NT2/D1 (cell line): ENCODE measurements at regions not wholly inside any gene's neighbourhood (a gene's known extent, or its start where the extent isn't known, plus 50 kb on each side); places are given as distances from the start of the nearest gene placed in this dataset.

Source experiments
- DNase-seq: peaks from one replicate; pipeline ENCODE4 v3.0.0-alpha.2; 2011; ENCODE audit warnings: low read depth, low spot score
- H3K27me3 ChIP-seq: 2 replicates; pipeline ENCODE4 v1.6.0; 2011; ENCODE audit warnings: mild to moderate bottlenecking; ENCODE audit not compliant: insufficient read length, insufficient read depth
- H3K36me3 ChIP-seq: 2 replicates; pipeline ENCODE4 v1.6.1; 2011; ENCODE audit warnings: mild to moderate bottlenecking, low read length, mixed read lengths; ENCODE audit not compliant: insufficient read depth, insufficient read length
- H3K4me1 ChIP-seq: 2 replicates; pipeline ENCODE4 v1.5.1; 2011; ENCODE audit not compliant: insufficient read depth, insufficient read length
- H3K4me3 ChIP-seq: 2 replicates; pipeline ENCODE4 v1.5.1; 2011; ENCODE audit warnings: low read depth; ENCODE audit not compliant: insufficient read length
- H3K9ac ChIP-seq: 2 replicates; pipeline ENCODE4 v1.6.0; 2011; ENCODE audit warnings: low read depth; ENCODE audit not compliant: insufficient read length
- H3K9me3 ChIP-seq: 2 replicates; pipeline ENCODE4 v1.5.1; 2011; ENCODE audit warnings: mild to moderate bottlenecking, low read length; ENCODE audit not compliant: insufficient read depth
- SUZ12 ChIP-seq: IDR thresholded peaks from 2 replicates; pipeline ENCODE4 v1.6.1; 2011; ENCODE audit not compliant: insufficient read length, insufficient read depth; ENCODE audit errors: extremely low read depth
- YY1 ChIP-seq: IDR thresholded peaks from 2 replicates; pipeline ENCODE4 v1.6.1; 2011; ENCODE audit not compliant: insufficient read length, insufficient read depth
- ZNF274 ChIP-seq: IDR thresholded peaks from 2 replicates; pipeline ENCODE4 v1.6.1; 2011; ENCODE audit warnings: mild to moderate bottlenecking, low read depth, low read length

DNA sequence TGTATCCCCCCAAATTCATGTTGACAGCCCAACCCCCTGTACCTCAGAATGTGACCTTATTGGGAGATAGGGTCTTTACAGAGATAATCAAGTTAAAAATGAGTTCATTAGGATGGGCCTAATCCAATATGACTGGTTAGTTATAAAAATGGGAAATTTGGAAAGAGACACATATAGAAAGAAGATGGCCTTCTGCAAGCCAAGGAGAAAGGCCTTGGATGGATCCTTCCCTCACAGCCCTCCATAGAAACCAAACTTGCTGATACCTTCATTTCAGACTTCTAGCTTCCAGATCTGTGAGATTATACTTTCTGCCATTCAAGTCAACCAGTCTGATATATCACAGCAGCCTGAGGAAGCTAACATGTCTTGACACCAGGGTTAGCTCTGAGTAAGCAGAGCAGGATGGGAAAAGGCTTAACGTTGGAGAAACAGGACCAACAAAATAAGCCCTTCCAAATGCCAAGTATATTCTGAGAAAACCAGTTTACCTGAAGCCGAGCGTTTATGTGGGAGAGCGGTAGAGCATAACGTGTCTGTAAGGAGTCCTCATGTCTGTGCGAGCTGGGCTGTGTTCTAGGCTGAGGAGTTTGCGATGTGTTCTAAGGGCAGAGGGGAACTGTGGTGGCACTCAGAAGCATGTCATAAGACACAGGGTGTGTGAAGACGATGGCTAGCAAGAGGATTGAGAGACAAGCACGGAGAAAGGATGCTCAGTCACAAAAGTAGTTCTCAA, 206.1 kb downstream of the PIK3R1 start:
- Histone ChIP-seq H3K27me3 (no peaks in the 10 kb centered on the region), H3K36me3 (no peaks in the 10 kb centered on the region), H3K4me3 (no peak overlapping the region), H3K4me1 (peaks cover 4% of the 10 kb centered on the region), H3K9me3 (no peaks in the 10 kb centered on the region), H3K9ac (no peak overlapping the region)
- DNase-seq, result no peak
- no peak for TF ChIP-seq SUZ12
- no peak for TF ChIP-seq ZNF274
- TF ChIP-seq YY1, result no peak

GRCh38 chr5:68423154-68423811, 207.7 kb downstream of the PIK3R1 start:
- Histone ChIP-seq H3K4me1 (peaks cover 4% of the 10 kb centered on the region), H3K36me3 (no peaks in the 10 kb centered on the region), H3K4me3 (no peak overlapping the region), H3K9ac (no peak overlapping the region), H3K9me3 (no peaks in the 10 kb centered on the region), H3K27me3 (no peaks in the 10 kb centered on the region)
- DNase-seq, result no peak
- no peak for TF ChIP-seq SUZ12
- no peak for TF ChIP-seq YY1
- no peak for TF ChIP-seq ZNF274

DNA sequence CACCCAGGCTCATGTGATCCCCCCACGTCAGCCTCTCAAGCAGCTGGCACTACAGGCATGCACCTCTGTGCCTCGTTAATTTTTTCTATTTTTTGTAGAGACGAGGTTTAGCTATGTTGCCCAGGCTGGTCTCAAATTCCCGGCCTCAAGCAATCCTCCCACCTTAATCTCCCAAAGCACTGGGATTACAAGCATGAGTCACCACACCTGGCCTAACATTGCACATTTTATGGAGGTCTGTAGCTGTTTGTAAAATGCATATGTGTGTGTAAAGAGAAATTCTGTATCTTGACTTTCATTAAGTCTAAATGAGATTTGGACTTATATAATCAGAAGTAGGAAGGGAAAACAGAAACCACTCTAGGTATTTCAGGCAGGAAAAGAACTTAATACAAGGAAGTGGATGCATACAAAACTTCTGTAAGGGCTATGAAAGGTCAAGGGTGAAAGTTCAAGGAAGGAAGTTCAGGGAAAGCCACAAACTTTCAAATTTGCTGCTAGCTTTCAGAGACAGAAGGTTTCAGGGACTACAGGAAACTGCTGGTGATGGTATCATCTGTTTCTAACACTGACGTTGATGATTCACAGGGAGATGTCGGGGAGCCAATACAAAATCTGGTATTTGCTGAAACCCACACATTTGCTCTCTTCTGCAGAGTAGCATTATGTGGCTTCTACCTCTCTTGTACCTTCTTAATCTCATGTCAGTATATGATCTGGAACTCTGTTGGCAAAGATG, 209.4 kb downstream of the PIK3R1 start:
- no peak overlapping the region for H3K4me3 ChIP-seq
- H3K27me3 ChIP-seq, result no peaks in the 10 kb centered on the region
- no peak for DNase-seq
- H3K9me3 ChIP-seq, result no peaks in the 10 kb centered on the region
- peaks cover 2% of the 10 kb centered on the region for H3K4me1 ChIP-seq
- H3K9ac ChIP-seq, result no peak overlapping the region
- H3K36me3 ChIP-seq, result no peaks in the 10 kb centered on the region
- TF ChIP-seq SUZ12 (no peak), YY1 (no peak), ZNF274 (no peak)

DNA sequence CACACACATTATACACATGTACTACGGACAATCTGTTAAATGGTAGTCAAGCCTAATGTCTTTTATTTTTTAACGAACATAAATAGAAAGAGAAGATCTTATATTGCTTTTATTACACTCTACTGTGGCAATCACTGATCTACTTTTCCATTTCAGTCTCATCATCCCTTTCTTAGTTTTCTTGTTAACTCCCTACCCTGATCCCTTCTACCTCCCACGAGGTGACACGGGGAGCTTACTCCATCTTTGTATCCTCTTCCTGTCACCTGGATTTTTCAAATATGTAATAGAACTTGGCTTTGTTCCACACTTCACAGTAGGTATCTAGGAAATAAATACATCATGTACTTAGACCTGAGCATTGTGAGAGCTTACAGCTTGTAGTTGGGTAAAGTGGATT, 211.0 kb downstream of the PIK3R1 start:
- H3K9me3 ChIP-seq, result no peaks in the 10 kb centered on the region
- H3K4me3 ChIP-seq, result no peak overlapping the region
- H3K9ac ChIP-seq, result no peak overlapping the region
- no peak for DNase-seq
- TF ChIP-seq ZNF274 (no peak), YY1 (no peak), SUZ12 (no peak)
- H3K36me3 ChIP-seq, result no peaks in the 10 kb centered on the region
- H3K27me3 ChIP-seq, result no peaks in the 10 kb centered on the region
- H3K4me1 ChIP-seq, result peaks cover 2% of the 10 kb centered on the region

GRCh38 chr5:68428231-68428811, 212.8 kb downstream of the PIK3R1 start:
- Histone ChIP-seq H3K9ac (no peak overlapping the region), H3K9me3 (no peaks in the 10 kb centered on the region), H3K36me3 (no peaks in the 10 kb centered on the region), H3K27me3 (no peaks in the 10 kb centered on the region), H3K4me3 (no peak overlapping the region), H3K4me1 (peaks cover 2% of the 10 kb centered on the region)
- TF ChIP-seq SUZ12 (no peak), YY1 (no peak), ZNF274 (no peak)
- DNase-seq, result no peak

DNA sequence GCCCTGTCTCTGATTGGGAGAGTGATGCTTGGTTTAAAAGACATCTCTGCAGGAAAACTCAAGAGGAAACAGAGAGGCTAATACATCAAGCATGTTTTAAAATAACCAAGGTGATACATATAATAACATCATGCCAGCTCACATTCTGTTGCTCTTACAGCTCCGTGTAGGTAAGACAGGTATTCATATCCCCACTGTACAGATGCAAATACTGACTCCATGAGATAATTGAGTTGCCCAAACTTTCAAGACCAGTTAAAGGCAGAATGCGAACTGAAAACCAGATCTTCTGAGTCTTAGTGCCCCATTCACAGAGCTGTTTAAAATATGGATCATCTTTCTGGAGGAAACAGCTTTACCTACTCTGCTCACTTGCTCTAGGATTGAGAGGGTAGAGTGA, 214.0 kb downstream of the PIK3R1 start:
- no peak for DNase-seq
- Histone ChIP-seq H3K36me3 (no peaks in the 10 kb centered on the region), H3K9ac (no peak overlapping the region), H3K9me3 (no peaks in the 10 kb centered on the region), H3K4me1 (peaks cover 2% of the 10 kb centered on the region), H3K27me3 (no peaks in the 10 kb centered on the region), H3K4me3 (no peak overlapping the region)
- TF ChIP-seq SUZ12 (no peak), YY1 (no peak)

GRCh38 chr5:68430279-68430678, 214.7 kb downstream of the PIK3R1 start:
- no peak overlapping the region for H3K9ac ChIP-seq

More at GRCh38 chr5:68430279-68430678, 214.7 kb downstream of the PIK3R1 start:
- no peaks in the 10 kb centered on the region for H3K4me1 ChIP-seq
- H3K9me3 ChIP-seq, result no peaks in the 10 kb centered on the region
- H3K4me3 ChIP-seq, result no peak overlapping the region
- no peak for DNase-seq
- no peaks in the 10 kb centered on the region for H3K27me3 ChIP-seq
- no peaks in the 10 kb centered on the region for H3K36me3 ChIP-seq
- no peak for TF ChIP-seq ZNF274
